ENCODE measurements at regions not wholly inside any gene's neighbourhood (a gene's known extent, or its start where the extent isn't known, plus 50 kb on each side); places are given as distances from the start of the nearest gene placed in this dataset.

DNA sequence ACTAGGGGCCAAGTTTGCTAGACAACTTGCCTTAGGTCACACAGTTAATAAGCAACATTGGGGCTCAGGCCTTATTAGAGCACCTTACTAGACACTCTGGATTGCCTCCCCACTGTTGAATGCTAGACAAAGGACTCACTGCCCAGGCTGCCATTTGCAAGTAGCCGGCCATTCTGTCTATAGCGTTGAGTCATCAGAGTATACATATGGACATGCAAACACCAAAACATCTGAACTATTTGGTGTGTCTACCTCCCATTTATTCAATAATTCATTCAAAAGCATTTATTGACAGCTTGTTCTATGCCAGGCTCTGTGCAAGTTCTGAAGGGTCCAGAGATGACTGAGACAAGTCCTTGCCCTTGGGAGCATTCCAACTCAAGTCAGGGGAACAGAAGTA is 181.4 kb upstream of the DPT start:
- no peak for TF ChIP-seq CTCF (IDR thresholded peaks at IDR 0.05)
- Histone ChIP-seq H3K4me1 (ENCODE audit: low read depth) (peaks cover 8% of the 10 kb centered on the region), H3K9me3 (no peaks in the 10 kb centered on the region), H3K4me3 (no peak overlapping the region), H3K36me3 (ENCODE audit: low read depth) (no peaks in the 10 kb centered on the region)
- DNase-seq (no peak), ATAC-seq (no peak)
- intact Hi-C loops (cut with DNase I, micrococcal nuclease), result no loop called here

GRCh38 chr1:168911370-168911769 is 182.4 kb upstream of the DPT start:
- H3K4me1 ChIP-seq (ENCODE audit: low read depth), result peaks cover 8% of the 10 kb centered on the region
- no peak for DNase-seq
- no peak overlapping the region for H3K4me3 ChIP-seq
- intact Hi-C loops (cut with DNase I, micrococcal nuclease), result no loop called here
- no peaks in the 10 kb centered on the region for H3K36me3 ChIP-seq (ENCODE audit: low read depth)
- no peak for ATAC-seq
- no peak for TF ChIP-seq CTCF (IDR thresholded peaks at IDR 0.05)
- no peaks in the 10 kb centered on the region for H3K9me3 ChIP-seq

DNA sequence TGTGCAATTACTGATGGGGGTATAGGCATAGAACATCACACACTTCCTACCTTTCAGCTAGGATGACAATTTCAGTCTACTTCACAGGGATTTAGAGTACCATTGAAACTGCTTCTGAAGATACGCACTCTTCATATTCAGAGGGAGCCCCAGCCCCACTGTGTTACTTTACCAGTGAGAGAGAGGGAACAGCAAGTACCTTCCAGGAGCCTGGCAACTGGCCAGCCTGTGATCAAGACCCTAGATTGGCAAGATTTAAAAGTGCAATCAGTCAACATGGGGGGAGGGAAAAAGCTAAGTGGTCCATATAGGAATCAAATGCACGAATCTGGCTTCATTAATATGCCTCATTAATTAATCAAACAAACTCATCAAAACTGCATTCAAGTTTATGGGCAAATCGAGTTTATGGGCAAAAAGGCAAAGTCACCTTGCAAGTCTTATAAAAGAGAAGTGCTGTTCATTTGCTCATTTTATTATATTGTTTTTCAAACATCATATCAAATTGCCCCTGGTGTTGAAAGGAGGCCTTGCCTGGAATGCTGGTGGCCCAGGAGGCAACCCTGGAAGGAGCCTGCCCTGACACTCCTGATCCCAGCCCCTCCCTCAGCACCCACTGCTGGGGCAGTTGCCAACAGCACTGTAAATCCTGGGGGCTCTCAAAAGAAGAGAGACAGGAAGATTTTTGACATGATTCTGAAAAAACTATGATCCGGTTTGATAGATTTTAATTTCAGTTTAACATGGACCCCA is 184.9 kb upstream of the DPT start:
- H3K9me3 ChIP-seq, result no peaks in the 10 kb centered on the region
- TF ChIP-seq CTCF (IDR thresholded peaks at IDR 0.05), result no peak
- ATAC-seq (peak; percentile 43), DNase-seq (peak in 2 of 3 donors; percentile 41 to 50)
- no peak overlapping the region for H3K4me3 ChIP-seq
- H3K4me1 ChIP-seq (ENCODE audit: low read depth), result no peaks in the 10 kb centered on the region
- intact Hi-C loops (cut with DNase I, micrococcal nuclease), result no loop called here
- no peaks in the 10 kb centered on the region for H3K36me3 ChIP-seq (ENCODE audit: low read depth)

DNA sequence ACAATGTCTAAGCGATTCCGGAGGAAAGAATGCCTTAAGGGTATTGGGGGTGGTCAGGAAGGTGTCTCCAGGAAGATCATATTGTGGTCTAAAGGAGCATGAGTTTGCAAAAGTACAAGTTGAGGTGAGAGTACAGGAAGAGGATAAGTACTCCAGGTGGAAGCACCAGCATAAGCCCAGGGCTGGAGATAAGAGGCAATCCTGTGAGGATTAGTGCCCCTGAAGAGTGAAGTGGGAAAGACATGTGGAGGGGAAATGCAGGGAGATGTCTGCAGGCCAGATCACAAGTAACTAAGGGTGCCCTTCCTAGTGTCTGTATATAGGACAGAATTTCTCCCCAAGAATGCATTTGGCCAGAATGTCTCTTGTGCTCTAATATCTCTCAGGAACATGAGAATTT is 188.3 kb upstream of the DPT start:
- Histone ChIP-seq H3K9me3 (no peaks in the 10 kb centered on the region), H3K4me3 (no peak overlapping the region), H3K36me3 (ENCODE audit: low read depth) (no peaks in the 10 kb centered on the region), H3K4me1 (ENCODE audit: low read depth) (no peaks in the 10 kb centered on the region)
- DNase-seq (no peak), ATAC-seq (no peak)
- intact Hi-C loops (cut with DNase I, micrococcal nuclease), result no loop called here
- TF ChIP-seq CTCF (IDR thresholded peaks at IDR 0.05), result no peak

DNA sequence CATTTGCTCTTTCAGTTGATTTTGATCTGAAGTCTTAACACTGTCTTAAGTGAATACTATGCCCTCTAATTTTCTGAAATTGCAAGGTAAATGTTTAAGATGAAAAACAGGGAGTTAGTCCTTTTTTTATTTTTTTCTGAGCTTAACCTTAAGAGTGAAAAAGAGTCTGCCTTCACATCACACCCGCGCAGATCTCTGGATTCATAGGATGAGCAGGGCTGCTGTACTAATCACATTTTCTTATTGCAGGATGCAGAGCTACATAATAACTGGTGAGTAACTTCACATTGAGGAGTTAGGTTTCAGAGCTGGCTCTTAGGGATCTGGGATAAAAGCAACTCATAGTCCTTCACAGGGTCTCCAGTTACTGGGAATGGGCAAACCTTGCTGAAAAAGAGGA is 188.7 kb upstream of the ATP1B1 start:
- no peak for DNase-seq
- Histone ChIP-seq H3K9me3 (no peaks in the 10 kb centered on the region), H3K4me1 (ENCODE audit: low read depth) (no peaks in the 10 kb centered on the region), H3K36me3 (ENCODE audit: low read depth) (no peaks in the 10 kb centered on the region), H3K4me3 (no peak overlapping the region)
- no peak for TF ChIP-seq CTCF (IDR thresholded peaks at IDR 0.05)
- no peak for ATAC-seq
- intact Hi-C loops (cut with DNase I, micrococcal nuclease), result no loop called here

Data from mucosa of descending colon (tissue), 3 donors.